Islet precursor cell (in vitro differentiated cells): ENCODE measurements at regions not wholly inside any gene's neighbourhood (a gene's known extent, or its start where the extent isn't known, plus 50 kb on each side); places are given as distances from the start of the nearest gene placed in this dataset.
"Not testable (repeated sequence)": the region's sequence is repeated elsewhere in the genome, so short reads cannot be mapped to it uniquely, and the experiment has no call there.

ENCODE experiments used
- DNase-seq: peaks from one replicate; pipeline ENCODE4 v3.0.0-alpha.2; 2018

GRCh38 chr9:33623658-33624586, 99.9 kb downstream of the ANKRD18B start:
- DNase-seq, result peak; percentile 88

GRCh38 chr9:33628318-33628717, 104.3 kb downstream of the ANKRD18B start:
- not testable (repeated sequence) for DNase-seq

- DNase-seq, result no peak
Measured at GRCh38 chr9:33628865-33629410, 104.9 kb downstream of the ANKRD18B start.

GRCh38 chr9:33633636-33634035, 109.6 kb downstream of the ANKRD18B start:
- no peak for DNase-seq

- no peak for DNase-seq
Measured at GRCh38 chr9:33637881-33638280, 113.8 kb downstream of the ANKRD18B start.

GRCh38 chr9:33638391-33638915, 114.4 kb downstream of the ANKRD18B start:
- no peak for DNase-seq

GRCh38 chr9:33645706-33646105, 121.7 kb downstream of the ANKRD18B start:
- no peak for DNase-seq

- no peak for DNase-seq
Measured at GRCh38 chr9:33649463-33649862, 125.4 kb downstream of the ANKRD18B start.

- no peak for DNase-seq
Measured at GRCh38 chr9:33651125-33651524, 127.1 kb downstream of the ANKRD18B start.

GRCh38 chr9:33659921-33660320, 135.4 kb upstream of the PRSS3 start:
- DNase-seq, result no peak

- DNase-seq, result no peak
Measured at GRCh38 chr9:33660772-33661171, 134.6 kb upstream of the PRSS3 start.

GRCh38 chr9:33661176-33661575, 134.2 kb upstream of the PRSS3 start:
- no peak for DNase-seq

GRCh38 chr9:33662871-33663270, 132.5 kb upstream of the PRSS3 start:
- no peak for DNase-seq

- not testable (repeated sequence) for DNase-seq
Measured at GRCh38 chr9:33676194-33676745, 119.1 kb upstream of the PRSS3 start.

- DNase-seq, result peak; percentile 79
Measured at GRCh38 chr9:33676746-33677505, 118.4 kb upstream of the PRSS3 start.

GRCh38 chr9:33677506-33677809, 117.9 kb upstream of the PRSS3 start:
- DNase-seq, result no peak

GRCh38 chr9:33677961-33678360, 117.4 kb upstream of the PRSS3 start:
- no peak for DNase-seq

GRCh38 chr9:33682551-33682950, 112.8 kb upstream of the PRSS3 start:
- no peak for DNase-seq

GRCh38 chr9:33684831-33685230, 110.5 kb upstream of the PRSS3 start:
- no peak for DNase-seq

- DNase-seq, result no peak
Measured at GRCh38 chr9:33686942-33687341, 108.4 kb upstream of the PRSS3 start.

- no peak for DNase-seq
Measured at GRCh38 chr9:33687779-33688178, 107.6 kb upstream of the PRSS3 start.

GRCh38 chr9:33690143-33690933, 105.0 kb upstream of the PRSS3 start:
- DNase-seq, result no peak
